Mucosa of descending colon (tissue), 3 donors: ENCODE measurements at regions not wholly inside any gene's neighbourhood (a gene's known extent, or its start where the extent isn't known, plus 50 kb on each side); places are given as distances from the start of the nearest gene placed in this dataset.

ENCODE experiments used
- ATAC-seq: fragments of 200-7000 bp; cut with Tn5 transposase; one replicate; pipeline ENCODE4 v1.9.1; 2020; ENCODE audit warnings: mild to moderate bottlenecking, moderate library complexity
- DNase-seq, 3 donors: peaks; one replicate each; pipeline ENCODE4 v3.0.0-alpha.2; 2020
- H3K36me3 ChIP-seq: fragments of 200-600 bp; one replicate; pipeline ENCODE4 v1.8.0; 2021; ENCODE audit warnings: low read depth, mild to moderate bottlenecking
- H3K4me1 ChIP-seq: fragments of 200-600 bp; one replicate; pipeline ENCODE4 v1.8.0; 2021; ENCODE audit warnings: low read depth, mild to moderate bottlenecking
- H3K4me3 ChIP-seq: fragments of 200-600 bp; one replicate; pipeline ENCODE4 v1.8.0; 2021; ENCODE audit warnings: mild to moderate bottlenecking
- H3K9me3 ChIP-seq: fragments of 200-600 bp; one replicate; pipeline ENCODE4 v1.8.0; 2021; ENCODE audit warnings: mild to moderate bottlenecking
- intact Hi-C, 2 donors: fragments of 100-400 bp; cut with DNase I in 1 of 2; cut with micrococcal nuclease in 1 of 2; formaldehyde crosslinking; loops; one replicate each; pipeline versions ENCODE4 v1.11.0 to v1.11.1; 2022; cut with DNase I, micrococcal nuclease
- TF ChIP-seq, protein P1 (sequence below): fragments of 200-600 bp; IDR thresholded peaks from one replicate; pipeline ENCODE4 v1.8.0; 2022; ENCODE audit warnings: antibody characterized with exemption, mild to moderate bottlenecking
- donor health status: DM: no; HTN: no; CAD: no; lungs with moderate emphysema.
- donor health status: DM: no; HTN: no; CAD: no.
- donor health status: DM: no; HTN: yes; CAD: no.

DNA sequence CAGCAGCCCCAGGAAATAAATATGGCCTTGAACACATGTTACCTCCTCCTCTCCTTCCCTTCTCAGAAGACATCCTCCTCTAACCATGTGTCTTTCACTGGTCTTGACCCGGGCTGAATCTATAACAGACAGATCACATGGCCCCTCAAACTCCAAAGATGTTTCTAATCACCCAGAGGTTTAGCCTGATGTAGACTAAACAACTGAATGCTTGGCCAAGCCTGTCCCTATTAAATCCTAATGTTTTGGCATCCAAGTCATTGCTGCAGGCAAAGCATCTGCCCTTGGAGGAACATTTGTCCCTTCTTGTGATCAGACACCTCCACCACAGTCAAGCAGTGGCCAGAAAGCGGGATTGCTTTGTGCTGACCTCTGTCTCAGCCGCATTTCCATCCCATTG lies 65.5 kb downstream of the ANKRD60 start:
- no peak for DNase-seq
- H3K4me3 ChIP-seq, result no peak overlapping the region

DNA sequence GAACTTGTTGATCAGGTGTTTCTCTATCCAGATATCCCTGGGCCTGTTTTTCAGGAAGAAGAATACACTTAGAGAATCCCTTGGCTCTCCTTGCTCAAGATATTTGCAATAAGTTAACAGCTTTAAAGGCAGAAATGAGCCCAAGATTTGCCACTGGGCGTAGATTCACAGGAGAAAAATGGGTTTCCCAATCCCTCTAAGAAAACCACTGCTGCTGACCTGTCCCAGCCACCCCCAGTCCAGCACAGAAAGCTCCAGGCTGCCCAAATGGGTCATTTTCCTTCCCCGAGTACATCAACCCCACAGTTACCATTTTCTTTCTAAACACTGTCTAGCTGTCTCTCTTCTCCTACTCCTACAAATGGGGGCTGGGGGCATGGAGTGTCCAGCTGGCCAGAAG lies 67.3 kb downstream of the ANKRD60 start:
- no peak for ATAC-seq
- Histone ChIP-seq H3K36me3 (no peaks in the 10 kb centered on the region), H3K4me1 (no peaks in the 10 kb centered on the region), H3K9me3 (no peaks in the 10 kb centered on the region), H3K4me3 (no peak overlapping the region)
- TF ChIP-seq, protein P1, sequence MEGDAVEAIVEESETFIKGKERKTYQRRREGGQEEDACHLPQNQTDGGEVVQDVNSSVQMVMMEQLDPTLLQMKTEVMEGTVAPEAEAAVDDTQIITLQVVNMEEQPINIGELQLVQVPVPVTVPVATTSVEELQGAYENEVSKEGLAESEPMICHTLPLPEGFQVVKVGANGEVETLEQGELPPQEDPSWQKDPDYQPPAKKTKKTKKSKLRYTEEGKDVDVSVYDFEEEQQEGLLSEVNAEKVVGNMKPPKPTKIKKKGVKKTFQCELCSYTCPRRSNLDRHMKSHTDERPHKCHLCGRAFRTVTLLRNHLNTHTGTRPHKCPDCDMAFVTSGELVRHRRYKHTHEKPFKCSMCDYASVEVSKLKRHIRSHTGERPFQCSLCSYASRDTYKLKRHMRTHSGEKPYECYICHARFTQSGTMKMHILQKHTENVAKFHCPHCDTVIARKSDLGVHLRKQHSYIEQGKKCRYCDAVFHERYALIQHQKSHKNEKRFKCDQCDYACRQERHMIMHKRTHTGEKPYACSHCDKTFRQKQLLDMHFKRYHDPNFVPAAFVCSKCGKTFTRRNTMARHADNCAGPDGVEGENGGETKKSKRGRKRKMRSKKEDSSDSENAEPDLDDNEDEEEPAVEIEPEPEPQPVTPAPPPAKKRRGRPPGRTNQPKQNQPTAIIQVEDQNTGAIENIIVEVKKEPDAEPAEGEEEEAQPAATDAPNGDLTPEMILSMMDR, result no peak
- DNase-seq, result no peak
- intact Hi-C loops, result no loop called here

More for the DNA sequence above, 65.5 kb downstream of the ANKRD60 start:
- intact Hi-C loops, result no loop called here
- no peaks in the 10 kb centered on the region for H3K4me1 ChIP-seq
- TF ChIP-seq, protein P1, result no peak
- no peak for ATAC-seq
- H3K9me3 ChIP-seq, result no peaks in the 10 kb centered on the region
- H3K36me3 ChIP-seq, result no peaks in the 10 kb centered on the region

DNA sequence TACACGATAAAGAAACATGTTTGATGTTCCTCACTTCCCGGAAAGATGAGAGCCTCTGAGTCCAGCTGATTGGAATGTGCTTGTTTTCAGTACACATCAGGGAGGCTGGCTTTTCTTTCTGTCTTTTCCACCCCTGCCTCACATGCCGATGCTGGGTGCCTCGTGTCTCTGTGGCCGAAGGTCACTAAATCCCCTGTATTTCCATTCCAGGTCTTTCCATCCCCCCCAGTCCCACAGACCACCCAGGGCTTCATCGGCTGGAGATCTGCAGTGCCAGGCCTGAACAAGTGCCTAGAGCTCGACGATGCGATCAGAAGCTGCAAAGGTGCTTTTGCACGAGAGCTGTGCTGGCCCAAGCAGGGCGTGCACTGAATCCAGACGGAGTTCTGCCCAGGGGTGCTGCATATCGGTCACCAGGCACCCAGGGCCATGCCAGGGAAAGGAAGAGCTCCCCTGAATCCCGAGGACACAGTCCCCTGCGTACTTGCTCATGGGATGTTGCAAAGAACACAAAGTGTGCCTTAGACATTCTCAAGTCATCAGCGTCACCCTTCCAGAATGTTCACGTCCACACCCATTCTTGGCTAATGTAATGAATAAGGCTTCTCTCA lies 67.9 kb downstream of the ANKRD60 start:
- intact Hi-C loops, result no loop called here

DNA sequence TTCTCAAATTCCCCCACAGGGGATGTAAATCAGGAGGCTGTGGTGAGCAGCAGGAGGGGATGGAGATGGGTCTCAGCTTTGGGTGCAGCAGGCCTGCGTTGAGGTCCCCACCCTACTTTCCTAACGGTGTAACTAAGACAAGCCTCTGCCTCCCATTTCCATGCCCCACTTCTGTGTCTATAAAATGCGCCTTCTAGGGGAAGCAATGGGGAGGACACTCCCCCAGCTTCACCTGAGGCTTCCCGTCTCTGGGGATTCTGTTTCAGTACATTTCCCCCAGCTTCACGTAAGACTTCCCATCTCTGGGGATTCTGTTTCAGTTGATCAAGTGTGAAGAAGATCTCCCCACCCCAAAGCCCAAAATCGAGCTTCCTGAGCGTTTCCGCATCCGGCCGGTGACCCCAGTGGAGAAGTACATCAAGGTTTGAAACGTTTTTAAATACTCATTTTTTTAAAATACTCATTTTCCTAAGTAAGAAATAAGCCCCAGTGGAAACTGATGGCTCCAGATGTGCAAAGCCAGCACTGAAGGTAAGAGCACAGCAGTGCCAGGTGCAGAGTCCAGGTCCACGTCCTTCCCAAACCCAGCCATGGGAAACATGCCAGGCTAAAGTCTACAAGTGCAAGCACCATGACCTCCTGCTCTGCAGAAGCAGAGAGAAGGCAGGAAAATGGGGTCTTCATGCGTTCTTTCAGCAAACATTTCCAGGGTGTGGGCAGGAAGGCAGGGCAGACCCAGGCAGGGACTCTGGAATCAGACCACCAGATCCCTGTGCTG lies 73.1 kb downstream of the ANKRD60 start:
- ATAC-seq, result no peak
- intact Hi-C loops, result no loop called here

More for the DNA sequence above, 67.9 kb downstream of the ANKRD60 start:
- ATAC-seq, result no peak
- Histone ChIP-seq H3K36me3 (no peaks in the 10 kb centered on the region), H3K4me1 (no peaks in the 10 kb centered on the region), H3K9me3 (no peaks in the 10 kb centered on the region), H3K4me3 (no peak overlapping the region)
- TF ChIP-seq, protein P1, result no peak
- no peak for DNase-seq

DNA sequence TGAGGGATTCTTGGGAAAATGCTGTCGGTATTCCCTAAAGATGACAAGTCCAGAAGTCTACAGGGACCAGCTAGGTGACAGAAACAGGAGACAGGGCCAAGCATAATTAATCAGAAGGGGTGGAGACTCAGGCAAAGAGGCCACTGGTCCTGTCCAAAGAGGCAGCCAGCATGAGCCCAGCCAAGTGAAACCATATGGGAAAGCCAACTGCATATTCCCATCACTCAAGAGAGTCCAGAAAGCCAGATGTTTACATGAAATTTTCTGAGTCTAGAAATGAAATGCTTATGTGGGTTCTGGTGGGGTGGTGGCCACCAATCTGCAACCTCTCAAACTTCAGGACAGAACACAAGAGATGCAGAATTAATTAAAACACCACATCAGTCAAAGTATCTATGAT lies 74.3 kb downstream of the ANKRD60 start:
- Histone ChIP-seq H3K36me3 (no peaks in the 10 kb centered on the region), H3K4me1 (no peaks in the 10 kb centered on the region), H3K9me3 (no peaks in the 10 kb centered on the region), H3K4me3 (no peak overlapping the region)
- DNase-seq (no peak), ATAC-seq (no peak)
- intact Hi-C loops, result no loop called here
- TF ChIP-seq, protein P1, result no peak

More for the DNA sequence above, 73.1 kb downstream of the ANKRD60 start:
- Histone ChIP-seq H3K9me3 (no peaks in the 10 kb centered on the region), H3K4me1 (no peaks in the 10 kb centered on the region), H3K4me3 (no peak overlapping the region), H3K36me3 (no peaks in the 10 kb centered on the region)
- TF ChIP-seq, protein P1, result no peak
- no peak for DNase-seq
